ENCODE measurements at regions not wholly inside any gene's neighbourhood (a gene's known extent, or its start where the extent isn't known, plus 50 kb on each side); places are given as distances from the start of the nearest gene placed in this dataset.

- H3K27me3 Mint-ChIP-seq (ENCODE audit: low read depth), result no peaks in the 10 kb centered on the region
- Histone ChIP-seq H3K27me3 (ENCODE audit: insufficient read depth, low read length) (no peaks in the 10 kb centered on the region), H3K27ac (ENCODE audit: insufficient read length, low read depth, low read length) (no peak overlapping the region), H2AK5ac (ENCODE audit: insufficient read length, low read length) (no peak overlapping the region), H3K9me3 (ENCODE audit: control insufficient read depth, low read depth, low read length) (no peaks in the 10 kb centered on the region), H2AFZ (ENCODE audit: low read length) (no peak overlapping the region), H2BK5ac (ENCODE audit: insufficient read length, low read length) (no peak overlapping the region), H3K23ac (ENCODE audit: insufficient read length, low read depth, low read length) (no peak overlapping the region), H4K20me1 (ENCODE audit: control insufficient read depth, insufficient read depth, insufficient read length) (no peaks in the 10 kb centered on the region), H3T11ph (ENCODE audit: low read length) (no peak overlapping the region), H2BK12ac (ENCODE audit: insufficient read length, low read depth, low read length) (no peak overlapping the region), H3K9ac (ENCODE audit: extremely low read depth, insufficient read length, low read length) (no peak overlapping the region), H4K91ac (ENCODE audit: insufficient read length, low read depth, low read length) (no peak overlapping the region), H3K4ac (ENCODE audit: low read depth, low read length) (no peak overlapping the region), H4K8ac (replicated peaks; ENCODE audit: insufficient read length, low read depth, low read length) (no peak overlapping the region), H3K4me1 (ENCODE audit: insufficient read depth, low read length) (no peaks in the 10 kb centered on the region), H3K18ac (ENCODE audit: insufficient read length, low read depth, low read length) (no peak overlapping the region), H3K4me2 (ENCODE audit: insufficient read depth, insufficient read length, low read length) (no peak overlapping the region), H4K5ac (ENCODE audit: insufficient read length, low read depth, low read length) (no peak overlapping the region), H3K79me2 (ENCODE audit: insufficient read depth, low read length) (no peaks in the 10 kb centered on the region), H3K14ac (ENCODE audit: insufficient read depth, low read length) (no peak overlapping the region), H2BK20ac (ENCODE audit: low read depth, low read length, poor library complexity, severe bottlenecking) (no peak overlapping the region), H3K56ac (ENCODE audit: insufficient read length, low read depth, low read length) (no peak overlapping the region), H2BK15ac (ENCODE audit: low read depth, low read length) (no peak overlapping the region), H2BK120ac (ENCODE audit: low read depth, low read length, poor library complexity, severe bottlenecking) (no peak overlapping the region), H3K23me2 (ENCODE audit: insufficient read length, low read depth, low read length, poor library complexity, severe bottlenecking) (no peaks in the 10 kb centered on the region), H3K79me1 (ENCODE audit: insufficient read depth, low read depth, low read length, poor library complexity, severe bottlenecking) (no peaks in the 10 kb centered on the region)
- H3K4me1 Mint-ChIP-seq, result no peaks in the 10 kb centered on the region
- peak; percentile 29 for DNase-seq
- no peak overlapping the region for H3K4me3 Mint-ChIP-seq
- no CpG with 5 or more reads among the region's 2 CpGs for WGBS (ENCODE audit: extremely low coverage, insufficient read length, low lambda C conversion rate)
- TF ChIP-seq, protein P1, sequence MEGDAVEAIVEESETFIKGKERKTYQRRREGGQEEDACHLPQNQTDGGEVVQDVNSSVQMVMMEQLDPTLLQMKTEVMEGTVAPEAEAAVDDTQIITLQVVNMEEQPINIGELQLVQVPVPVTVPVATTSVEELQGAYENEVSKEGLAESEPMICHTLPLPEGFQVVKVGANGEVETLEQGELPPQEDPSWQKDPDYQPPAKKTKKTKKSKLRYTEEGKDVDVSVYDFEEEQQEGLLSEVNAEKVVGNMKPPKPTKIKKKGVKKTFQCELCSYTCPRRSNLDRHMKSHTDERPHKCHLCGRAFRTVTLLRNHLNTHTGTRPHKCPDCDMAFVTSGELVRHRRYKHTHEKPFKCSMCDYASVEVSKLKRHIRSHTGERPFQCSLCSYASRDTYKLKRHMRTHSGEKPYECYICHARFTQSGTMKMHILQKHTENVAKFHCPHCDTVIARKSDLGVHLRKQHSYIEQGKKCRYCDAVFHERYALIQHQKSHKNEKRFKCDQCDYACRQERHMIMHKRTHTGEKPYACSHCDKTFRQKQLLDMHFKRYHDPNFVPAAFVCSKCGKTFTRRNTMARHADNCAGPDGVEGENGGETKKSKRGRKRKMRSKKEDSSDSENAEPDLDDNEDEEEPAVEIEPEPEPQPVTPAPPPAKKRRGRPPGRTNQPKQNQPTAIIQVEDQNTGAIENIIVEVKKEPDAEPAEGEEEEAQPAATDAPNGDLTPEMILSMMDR (conservative IDR thresholded peaks at IDR 0.05), result peak; percentile 58
- no peak overlapping the region for H3K27ac Mint-ChIP-seq
- peaks cover 7 to 10% of the 10 kb centered on the region in 2 experiments for H3K9me3 Mint-ChIP-seq
- peaks cover 0 to 8% (median 0%) of the 10 kb centered on the region in 3 experiments; a peak in 3 of 7 replicates for H3K36me3 Mint-ChIP-seq (ENCODE audit: insufficient read depth in 1 of 3, low read depth in 3 of 3)
These were observed 1146.7 kb upstream of the PRMT6 start for GRCh38 chr1:105909811-105910210.

Measured in H9 (cell line).